Esophagus squamous epithelium (tissue), 5 donors: ENCODE measurements at regions not wholly inside any gene's neighbourhood (a gene's known extent, or its start where the extent isn't known, plus 50 kb on each side); places are given as distances from the start of the nearest gene placed in this dataset.
"Not testable (repeated sequence)": the region's sequence is repeated elsewhere in the genome, so short reads cannot be mapped to it uniquely, and the experiment has no call there.

Source experiments
- DNase-seq: peaks from one replicate; lab custom pipeline; 2025; lab: John Stamatoyannopoulos, UW
- H3K27ac ChIP-seq, 4 donors: fragments of 200-600 bp; sonication (generic); one replicate each; pipeline ENCODE4 v1.5.1; 2016 to 2019; ENCODE audit warnings: mild to moderate bottlenecking in 1 of 4
- H3K27me3 ChIP-seq, 4 donors: fragments of 200-600 bp; sonication (generic); 1 replicate in 3 of 4; 2 replicates in 1 of 4; pipeline versions ENCODE4 v1.5.1 to v1.6.0; 2017 to 2021; ENCODE audit warnings: antibody characterized with exemption in 1 of 4
- H3K36me3 ChIP-seq, 3 donors: fragments of 200-600 bp; sonication (generic); one replicate each; pipeline ENCODE4 v1.5.1; 2016 to 2019
- H3K4me1 ChIP-seq, 3 donors: fragments of 200-600 bp; sonication (generic); one replicate each; pipeline ENCODE4 v1.5.1; 2017 to 2019
- H3K4me3 ChIP-seq, 4 donors: fragments of 200-600 bp; sonication (generic); 1 replicate in 3 of 4; 2 replicates in 1 of 4; pipeline ENCODE4 v1.5.1; 2016 to 2019; ENCODE audit warnings: mild to moderate bottlenecking in 2 of 4, moderate library complexity in 1 of 4
- H3K9me3 ChIP-seq, 3 donors: fragments of 200-600 bp; sonication (generic); one replicate each; pipeline ENCODE4 v1.5.1; 2016 to 2019
- CTCF ChIP-seq, 6 experiments: fragments of 450-650 bp in 4 of 6; fragments of 200-600 bp in 2 of 6; sonication (generic) in 2 of 6; IDR thresholded peaks; one replicate each; pipeline ENCODE4 v1.5.1; 2016 to 2019; ENCODE audit warnings: antibody characterized with exemption in 6 of 6, mild to moderate bottlenecking in 4 of 6, moderate library complexity in 4 of 6
- POLR2A ChIP-seq, 4 donors: fragments of 450-650 bp; IDR thresholded peaks; one replicate each; pipeline ENCODE4 v1.6.1; 2017; ENCODE audit warnings: antibody characterized with exemption in 4 of 4, mild to moderate bottlenecking in 4 of 4, moderate library complexity in 3 of 4
- WGBS, 2 donors: methylation state at CpG; one replicate each; pipeline ENCODE4 v1.1.5; 2018; 5-methylcytosine and 5-hydroxymethylcytosine counted together
- intact Hi-C: fragments of 100-400 bp; cut with DNase I; formaldehyde crosslinking; loops from one replicate; pipeline ENCODE4 v1.15.0; 2022
- donor health status: DM: yes; HTN: yes; CAD: no.

- Histone ChIP-seq H3K36me3 (no peaks in the 10 kb centered on the region), H3K9me3 (no peaks in the 10 kb centered on the region), H3K4me3 (no peak overlapping the region), H3K27ac (no peak overlapping the region), H3K27me3 (no peaks in the 10 kb centered on the region), H3K4me1 (no peaks in the 10 kb centered on the region)
- TF ChIP-seq CTCF (IDR thresholded peaks at IDR 0.05) (no peak), POLR2A (IDR thresholded peaks at IDR 0.05) (no peak)
- intact Hi-C loops = no loop called here
- 52 to 63% methylated on average over 2 of the region's 2 CpGs for WGBS, 2 donors
- DNase-seq = no peak
Observed at GRCh38 chr15:54789376-54789775, 407.4 kb downstream of the RSL24D1 start.

- H3K9me3 ChIP-seq, intact Hi-C loops, H3K4me3 ChIP-seq, DNase-seq, H3K27me3 ChIP-seq, H3K27ac ChIP-seq, H3K4me1 ChIP-seq, H3K36me3 ChIP-seq: not testable (repeated sequence)
- WGBS, 2 donors = 88 to 100% methylated on average over 3 of the region's 26 CpGs
Observed at GRCh38 chr15:54781220-54781619, 415.5 kb downstream of the RSL24D1 start.

- intact Hi-C loops = no loop called here
- no peak for TF ChIP-seq POLR2A (IDR thresholded peaks at IDR 0.05)
- TF ChIP-seq CTCF (IDR thresholded peaks at IDR 0.05) = no peak
- H3K27ac ChIP-seq = no peak overlapping the region
- no peaks in the 10 kb centered on the region for H3K36me3 ChIP-seq
- 29 to 45% methylated on average over 1 of the region's 1 CpG for WGBS, 2 donors
- no peaks in the 10 kb centered on the region for H3K4me1 ChIP-seq
- H3K9me3 ChIP-seq = no peaks in the 10 kb centered on the region
- H3K27me3 ChIP-seq = no peaks in the 10 kb centered on the region
- no peak overlapping the region for H3K4me3 ChIP-seq
- DNase-seq = no peak
Observed at GRCh38 chr15:54779271-54779670, 417.5 kb downstream of the RSL24D1 start.

- Histone ChIP-seq H3K4me3 (no peak overlapping the region), H3K27ac (no peak overlapping the region), H3K27me3 (no peaks in the 10 kb centered on the region), H3K36me3 (no peaks in the 10 kb centered on the region), H3K9me3 (no peaks in the 10 kb centered on the region), H3K4me1 (no peaks in the 10 kb centered on the region)
- no peak for TF ChIP-seq CTCF (IDR thresholded peaks at IDR 0.05)
- no peak for TF ChIP-seq POLR2A (IDR thresholded peaks at IDR 0.05)
- intact Hi-C loops = no loop called here
- 54 to 60% methylated on average over 2 of the region's 2 CpGs for WGBS, 2 donors
- no peak for DNase-seq
Observed at GRCh38 chr15:54776410-54776809, 420.3 kb downstream of the RSL24D1 start.

- H3K36me3 ChIP-seq = no peaks in the 10 kb centered on the region
- no peaks in the 10 kb centered on the region for H3K9me3 ChIP-seq
- no peaks in the 10 kb centered on the region for H3K27me3 ChIP-seq
- intact Hi-C loops = no loop called here
- no peak overlapping the region for H3K27ac ChIP-seq
- TF ChIP-seq CTCF (IDR thresholded peaks at IDR 0.05) (no peak), POLR2A (IDR thresholded peaks at IDR 0.05) (no peak)
- DNase-seq = no peak
- no peak overlapping the region for H3K4me3 ChIP-seq
- H3K4me1 ChIP-seq = no peaks in the 10 kb centered on the region
- 58 to 71% methylated on average over 1 of the region's 1 CpG for WGBS, 2 donors
Observed at GRCh38 chr15:54772663-54773062, 424.1 kb downstream of the RSL24D1 start.

- peaks cover 0 to 11% (median 0%) of the 10 kb centered on the region in 3 donors for H3K9me3 ChIP-seq
- H3K27me3 ChIP-seq, H3K36me3 ChIP-seq, DNase-seq, H3K27ac ChIP-seq, H3K4me3 ChIP-seq, intact Hi-C loops, H3K4me1 ChIP-seq: not testable (repeated sequence)
- 86 to 93% methylated on average over 2 to 4 of the region's 8 CpGs for WGBS, 2 donors
Observed at GRCh38 chr15:54749461-54749860, 447.3 kb downstream of the RSL24D1 start.
